ENCODE measurements at regions not wholly inside any gene's neighbourhood (a gene's known extent, or its start where the extent isn't known, plus 50 kb on each side); places are given as distances from the start of the nearest gene placed in this dataset.

DNA sequence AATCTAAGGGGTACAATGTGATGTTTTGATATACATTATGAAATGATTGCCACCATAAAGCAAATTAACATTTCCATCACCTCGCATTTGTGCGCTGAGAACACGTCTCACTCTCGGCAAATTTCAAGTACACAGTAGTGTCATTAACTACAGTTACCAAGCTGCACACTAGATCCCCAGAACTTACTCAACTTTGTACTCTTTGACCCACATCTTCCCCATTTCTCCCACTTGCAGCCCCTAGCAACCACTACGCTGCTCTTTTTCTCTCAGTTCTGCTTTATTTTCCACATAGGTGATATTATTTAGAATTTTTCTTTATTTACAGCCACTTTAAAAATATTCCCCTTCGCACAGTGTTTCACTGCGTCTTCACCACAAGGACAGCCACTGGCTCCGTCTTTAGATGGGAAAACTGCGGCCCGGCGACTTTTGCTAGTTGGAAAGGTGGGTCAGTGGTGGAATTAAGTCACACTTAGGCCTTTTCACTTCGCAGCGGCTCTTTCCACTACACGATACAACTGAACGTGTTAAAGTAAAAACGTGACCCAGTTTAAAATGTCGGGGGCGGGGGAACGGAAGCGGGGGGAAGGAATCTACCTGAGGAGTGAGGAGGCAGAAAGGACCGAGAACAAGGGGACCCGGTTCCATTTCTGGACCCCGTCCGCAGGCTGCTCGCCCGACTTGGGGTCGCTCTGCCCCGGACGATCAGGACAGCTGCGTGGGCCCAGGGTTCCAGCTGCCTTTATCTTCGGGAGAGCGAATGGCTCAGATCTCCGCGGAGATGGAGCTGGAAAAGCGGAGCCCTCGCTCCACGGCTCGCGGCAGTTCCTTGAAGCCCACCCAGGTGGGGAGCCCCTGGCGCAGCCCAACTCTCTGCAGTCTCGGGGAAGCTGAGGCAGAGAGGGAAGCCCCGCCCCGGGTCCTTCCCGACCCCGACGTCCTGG is 486.1 kb downstream of the UQCRFS1 start:
- CTCF ChIA-PET = no interaction called here
- POLR2A ChIA-PET = no interaction called here
- DNase-seq (ENCODE audit: extremely low spot score) = no peak
- TF ChIP-seq, protein P1, sequence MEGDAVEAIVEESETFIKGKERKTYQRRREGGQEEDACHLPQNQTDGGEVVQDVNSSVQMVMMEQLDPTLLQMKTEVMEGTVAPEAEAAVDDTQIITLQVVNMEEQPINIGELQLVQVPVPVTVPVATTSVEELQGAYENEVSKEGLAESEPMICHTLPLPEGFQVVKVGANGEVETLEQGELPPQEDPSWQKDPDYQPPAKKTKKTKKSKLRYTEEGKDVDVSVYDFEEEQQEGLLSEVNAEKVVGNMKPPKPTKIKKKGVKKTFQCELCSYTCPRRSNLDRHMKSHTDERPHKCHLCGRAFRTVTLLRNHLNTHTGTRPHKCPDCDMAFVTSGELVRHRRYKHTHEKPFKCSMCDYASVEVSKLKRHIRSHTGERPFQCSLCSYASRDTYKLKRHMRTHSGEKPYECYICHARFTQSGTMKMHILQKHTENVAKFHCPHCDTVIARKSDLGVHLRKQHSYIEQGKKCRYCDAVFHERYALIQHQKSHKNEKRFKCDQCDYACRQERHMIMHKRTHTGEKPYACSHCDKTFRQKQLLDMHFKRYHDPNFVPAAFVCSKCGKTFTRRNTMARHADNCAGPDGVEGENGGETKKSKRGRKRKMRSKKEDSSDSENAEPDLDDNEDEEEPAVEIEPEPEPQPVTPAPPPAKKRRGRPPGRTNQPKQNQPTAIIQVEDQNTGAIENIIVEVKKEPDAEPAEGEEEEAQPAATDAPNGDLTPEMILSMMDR (IDR thresholded peaks at IDR 0.05; ENCODE audit: control extremely low read depth, extremely low read depth, low read depth, missing control alignments) = no peak

DNA sequence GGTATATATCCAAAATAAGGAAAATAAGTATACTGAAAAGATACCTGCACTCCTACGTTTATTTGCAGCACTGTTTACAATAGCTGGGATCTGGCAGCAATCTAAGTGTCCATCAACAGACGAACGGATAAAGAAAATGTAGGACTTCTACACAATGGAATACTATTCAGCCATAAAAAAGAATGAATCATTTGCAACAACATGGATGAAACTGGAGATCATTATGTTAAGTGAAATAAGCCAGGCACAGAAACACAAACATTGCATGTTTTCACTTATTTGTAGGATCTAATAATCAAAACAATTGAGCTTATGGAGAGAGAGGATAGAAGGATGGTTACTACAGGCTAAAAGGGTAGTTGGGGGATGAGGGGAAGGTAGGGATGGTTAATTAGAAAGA is 494.0 kb downstream of the UQCRFS1 start:
- ChIA-PET POLR2A (no interaction called here), CTCF (interaction anchor here (1.0 to 1.5 kb wide), 2 partner anchors 8 to 160 kb away, joined by 3 read pairs; no protein-coding TSS in a partner anchor)
- no peak for DNase-seq (ENCODE audit: extremely low spot score)
- TF ChIP-seq, protein P1 (IDR thresholded peaks at IDR 0.05; ENCODE audit: control extremely low read depth, extremely low read depth, low read depth, missing control alignments) = no peak

DNA sequence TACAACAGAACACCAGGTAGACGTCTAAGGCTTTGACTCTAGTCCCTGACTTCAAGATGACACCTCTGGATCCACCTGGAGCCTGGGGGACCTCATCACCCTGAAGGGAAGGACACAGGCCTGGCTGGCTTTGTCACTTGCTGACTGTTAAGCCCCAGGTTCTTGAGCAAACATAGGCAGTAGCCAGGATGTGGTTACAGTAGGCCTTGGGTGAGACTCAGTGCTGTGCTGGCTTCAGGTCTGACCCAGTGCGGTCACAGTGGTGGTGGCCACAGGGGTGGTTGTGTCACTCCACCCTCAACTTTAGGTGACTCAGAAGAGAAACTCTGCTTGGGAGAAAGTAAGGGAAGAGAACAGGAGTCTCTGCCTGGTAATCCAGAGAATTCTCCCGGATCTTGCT is 497.8 kb downstream of the UQCRFS1 start:
- POLR2A ChIA-PET = no interaction called here
- no peak for DNase-seq (ENCODE audit: extremely low spot score)
- TF ChIP-seq, protein P1 (IDR thresholded peaks at IDR 0.05; ENCODE audit: control extremely low read depth, extremely low read depth, low read depth, missing control alignments) = no peak
- CTCF ChIA-PET = no interaction called here

DNA sequence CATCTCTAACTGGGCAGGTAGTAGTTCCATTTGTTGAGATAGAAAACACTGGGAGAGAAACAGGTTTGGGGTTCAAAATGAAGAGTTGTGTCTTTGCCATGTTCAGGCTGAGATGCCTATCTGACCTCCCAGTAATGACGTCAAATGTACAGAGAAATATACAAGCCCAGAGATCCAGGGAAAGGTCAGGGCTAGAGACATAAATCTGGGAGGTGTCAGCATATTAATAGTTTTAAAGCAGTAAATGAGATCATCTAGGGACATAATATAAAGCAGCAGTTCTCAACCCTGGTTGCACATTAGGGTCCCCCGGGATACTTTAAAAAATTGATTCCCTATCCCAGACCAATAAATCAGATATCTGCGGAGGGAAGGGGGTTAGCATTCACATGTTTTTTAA is 501.5 kb downstream of the UQCRFS1 start:
- TF ChIP-seq, protein P1 (IDR thresholded peaks at IDR 0.05; ENCODE audit: control extremely low read depth, extremely low read depth, low read depth, missing control alignments) = no peak
- no peak for DNase-seq (ENCODE audit: extremely low spot score)
- ChIA-PET POLR2A (no interaction called here), CTCF (interaction anchor here (0.9 to 1.4 kb wide), 2 partner anchors 8 to 11 kb away, joined by 3 to 4 read pairs; no protein-coding TSS in a partner anchor)

DNA sequence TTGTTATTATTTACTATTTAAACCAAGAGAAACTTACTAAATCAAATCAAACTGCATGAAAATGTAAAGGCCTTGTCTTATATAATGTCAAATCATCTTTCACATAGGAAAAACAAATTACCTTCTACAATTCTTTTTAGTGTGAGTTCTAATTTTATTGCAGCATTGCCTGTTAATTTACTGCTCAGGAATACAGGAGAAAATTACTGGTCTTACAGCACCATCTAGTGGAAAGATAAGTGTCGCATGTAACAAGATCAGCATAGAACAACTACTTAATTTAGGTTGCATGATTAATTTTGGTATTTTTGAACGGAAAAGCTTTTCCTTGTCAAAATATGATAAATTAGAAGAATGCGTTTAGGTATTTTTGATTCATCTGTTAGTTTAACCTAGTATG is 502.7 kb downstream of the UQCRFS1 start:
- no peak for DNase-seq (ENCODE audit: extremely low spot score)
- CTCF ChIA-PET = interaction anchor here (0.9 to 2.3 kb wide), 6 partner anchors 9 to 737 kb away, joined by 3 to 7 read pairs (median 3); no protein-coding TSS in a partner anchor
- POLR2A ChIA-PET = no interaction called here
- TF ChIP-seq, protein P1 (IDR thresholded peaks at IDR 0.05; ENCODE audit: control extremely low read depth, extremely low read depth, low read depth, missing control alignments) = peak; percentile 66

DNA sequence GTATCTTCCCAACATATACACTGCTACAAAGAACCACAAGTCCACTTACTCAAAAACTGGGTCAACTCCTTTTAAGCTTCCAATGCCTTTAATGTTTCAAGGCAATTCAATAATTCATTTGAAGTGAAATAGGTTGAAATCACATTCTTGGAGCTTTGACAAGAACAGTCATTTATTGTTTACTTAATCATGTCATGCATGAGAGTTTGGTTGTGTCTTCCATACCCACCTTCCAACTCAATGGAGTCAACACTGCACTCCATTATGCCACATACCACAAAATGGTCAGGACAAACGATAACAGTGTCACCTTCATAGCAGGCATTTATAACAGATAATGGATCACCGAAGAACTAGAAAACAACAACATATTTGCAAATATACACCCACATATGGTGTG is 506.3 kb downstream of the UQCRFS1 start:
- TF ChIP-seq, protein P1 (IDR thresholded peaks at IDR 0.05; ENCODE audit: control extremely low read depth, extremely low read depth, low read depth, missing control alignments) = no peak
- no peak for DNase-seq (ENCODE audit: extremely low spot score)
- POLR2A ChIA-PET = no interaction called here
- CTCF ChIA-PET = no interaction called here
